ENCODE measurements at regions not wholly inside any gene's neighbourhood (a gene's known extent, or its start where the extent isn't known, plus 50 kb on each side); places are given as distances from the start of the nearest gene placed in this dataset.
A peak's percentile ranks its signal among the peaks of the same experiment; 100 is the strongest.

- TF ChIP-seq, protein P1, sequence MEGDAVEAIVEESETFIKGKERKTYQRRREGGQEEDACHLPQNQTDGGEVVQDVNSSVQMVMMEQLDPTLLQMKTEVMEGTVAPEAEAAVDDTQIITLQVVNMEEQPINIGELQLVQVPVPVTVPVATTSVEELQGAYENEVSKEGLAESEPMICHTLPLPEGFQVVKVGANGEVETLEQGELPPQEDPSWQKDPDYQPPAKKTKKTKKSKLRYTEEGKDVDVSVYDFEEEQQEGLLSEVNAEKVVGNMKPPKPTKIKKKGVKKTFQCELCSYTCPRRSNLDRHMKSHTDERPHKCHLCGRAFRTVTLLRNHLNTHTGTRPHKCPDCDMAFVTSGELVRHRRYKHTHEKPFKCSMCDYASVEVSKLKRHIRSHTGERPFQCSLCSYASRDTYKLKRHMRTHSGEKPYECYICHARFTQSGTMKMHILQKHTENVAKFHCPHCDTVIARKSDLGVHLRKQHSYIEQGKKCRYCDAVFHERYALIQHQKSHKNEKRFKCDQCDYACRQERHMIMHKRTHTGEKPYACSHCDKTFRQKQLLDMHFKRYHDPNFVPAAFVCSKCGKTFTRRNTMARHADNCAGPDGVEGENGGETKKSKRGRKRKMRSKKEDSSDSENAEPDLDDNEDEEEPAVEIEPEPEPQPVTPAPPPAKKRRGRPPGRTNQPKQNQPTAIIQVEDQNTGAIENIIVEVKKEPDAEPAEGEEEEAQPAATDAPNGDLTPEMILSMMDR (IDR thresholded peaks at IDR 0.05; ENCODE audit: low read depth, low read length), result no peak
- peak in 1 of 2 donors; percentile 39 for DNase-seq (ENCODE audit: low read depth in 2 of 2)
- no peak overlapping the region for H3K4me3 ChIP-seq (replicated peaks in 1 of 2; ENCODE audit: low read depth in 2 of 2, low read length in 2 of 2)
Measured at GRCh38 chr5:10138395-10139057, 111.2 kb downstream of the ATPSCKMT start.

GRCh38 chr5:10133830-10134229, 115.9 kb downstream of the ATPSCKMT start:
- TF ChIP-seq, protein P1 (IDR thresholded peaks at IDR 0.05; ENCODE audit: low read depth, low read length), result no peak
- DNase-seq (ENCODE audit: low read depth in 2 of 2), result peak in 1 of 2 donors; percentile 50
- H3K4me3 ChIP-seq (replicated peaks in 1 of 2; ENCODE audit: low read depth in 2 of 2, low read length in 2 of 2), result no peak overlapping the region

DNA sequence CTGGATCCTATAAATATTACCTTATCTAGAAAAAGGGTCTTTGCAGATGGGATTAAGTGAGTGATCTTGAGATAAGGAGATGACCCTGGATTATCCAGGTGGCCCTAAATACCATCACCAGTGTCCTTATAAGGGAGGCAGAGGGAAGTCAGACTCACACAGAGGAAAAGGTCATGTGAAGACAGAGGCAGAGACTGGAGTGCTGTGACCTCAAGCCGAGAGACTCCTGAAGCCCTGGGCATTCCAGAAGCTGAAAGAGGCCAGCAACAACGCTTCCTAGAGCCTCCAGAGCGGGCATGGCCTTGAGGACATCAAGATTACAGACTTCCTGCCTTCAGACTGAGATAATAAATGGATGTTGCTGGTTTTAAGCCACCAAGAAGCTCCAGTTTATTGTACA, 118.8 kb downstream of the ATPSCKMT start:
- TF ChIP-seq, protein P1 (IDR thresholded peaks at IDR 0.05; ENCODE audit: low read depth, low read length), result no peak
- DNase-seq (ENCODE audit: low read depth in 2 of 2), result no peak
- H3K4me3 ChIP-seq (replicated peaks in 1 of 2; ENCODE audit: low read depth in 2 of 2, low read length in 2 of 2), result no peak overlapping the region

GRCh38 chr5:10126900-10127299, 122.8 kb downstream of the ATPSCKMT start:
- no peak overlapping the region for H3K4me3 ChIP-seq (replicated peaks in 1 of 2; ENCODE audit: low read depth in 2 of 2, low read length in 2 of 2)
- DNase-seq (ENCODE audit: low read depth in 2 of 2), result no peak
- TF ChIP-seq, protein P1 (IDR thresholded peaks at IDR 0.05; ENCODE audit: low read depth, low read length), result no peak

DNA sequence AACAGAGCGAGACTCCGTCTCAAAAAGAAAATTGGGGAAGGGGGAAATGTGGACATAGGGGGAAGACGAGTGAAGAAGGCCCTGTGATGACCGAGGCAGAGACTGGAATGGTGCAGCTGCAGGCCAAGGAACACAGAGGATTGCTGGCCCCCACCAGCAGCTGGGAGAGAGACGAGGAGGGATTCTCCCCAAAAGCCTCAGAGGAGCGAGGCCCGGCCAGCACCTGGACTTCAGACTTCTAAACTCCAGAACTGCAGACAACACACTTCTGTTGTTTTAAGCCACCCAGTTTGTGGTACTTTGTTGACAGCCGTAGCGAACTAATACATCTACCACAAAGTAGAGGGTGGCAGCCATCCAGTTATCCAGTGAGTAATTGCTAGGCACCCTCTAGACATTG, 124.6 kb downstream of the ATPSCKMT start:
- TF ChIP-seq, protein P1 (IDR thresholded peaks at IDR 0.05; ENCODE audit: low read depth, low read length), result no peak
- H3K4me3 ChIP-seq (replicated peaks in 1 of 2; ENCODE audit: low read depth in 2 of 2, low read length in 2 of 2), result no peak overlapping the region
- DNase-seq (ENCODE audit: low read depth in 2 of 2), result no peak

DNA sequence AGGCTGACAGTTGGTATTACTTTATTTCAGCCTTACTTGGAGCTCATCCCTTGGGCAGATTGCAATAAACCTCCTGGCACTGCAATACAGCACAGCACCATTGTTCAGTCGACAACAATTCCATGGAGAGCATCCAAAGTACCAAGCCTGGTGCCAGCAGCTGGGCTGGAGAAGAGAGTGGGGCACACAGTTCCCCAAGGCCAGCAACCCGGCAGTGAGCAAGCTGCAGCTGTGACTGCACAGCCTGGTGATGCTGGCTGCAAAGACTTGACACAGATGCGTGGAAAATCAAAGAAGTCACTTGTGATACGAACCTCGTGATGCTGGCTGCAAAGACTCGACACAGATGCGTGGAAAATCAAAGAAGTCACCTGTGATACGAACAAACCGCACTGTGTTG, 125.4 kb downstream of the ATPSCKMT start:
- TF ChIP-seq, protein P1 (IDR thresholded peaks at IDR 0.05; ENCODE audit: low read depth, low read length), result no peak
- no peak overlapping the region for H3K4me3 ChIP-seq (replicated peaks in 1 of 2; ENCODE audit: low read depth in 2 of 2, low read length in 2 of 2)
- no peak for DNase-seq (ENCODE audit: low read depth in 2 of 2)

Measured in cardiac fibroblast (primary cell).